GM19463 (cell line): ENCODE measurements at regions not wholly inside any gene's neighbourhood (a gene's known extent, or its start where the extent isn't known, plus 50 kb on each side); places are given as distances from the start of the nearest gene placed in this dataset.

Source experiments
- ATAC-seq: cut with Tn5 transposase; IDR thresholded peaks from one replicate; pipeline ENCODE4 v1.9.1; 2021; ENCODE audit warnings: mild to moderate bottlenecking, moderate library complexity; ENCODE audit not compliant: unreplicated experiment

- ATAC-seq: no peak
These were observed 98.4 kb upstream of the NCKAP5 start for GRCh38 chr2:133666621-133667020.

- no peak for ATAC-seq
These were observed 98.8 kb upstream of the NCKAP5 start for GRCh38 chr2:133667085-133667484.

- no peak for ATAC-seq
These were observed 99.7 kb upstream of the NCKAP5 start for GRCh38 chr2:133667968-133668367.

DNA sequence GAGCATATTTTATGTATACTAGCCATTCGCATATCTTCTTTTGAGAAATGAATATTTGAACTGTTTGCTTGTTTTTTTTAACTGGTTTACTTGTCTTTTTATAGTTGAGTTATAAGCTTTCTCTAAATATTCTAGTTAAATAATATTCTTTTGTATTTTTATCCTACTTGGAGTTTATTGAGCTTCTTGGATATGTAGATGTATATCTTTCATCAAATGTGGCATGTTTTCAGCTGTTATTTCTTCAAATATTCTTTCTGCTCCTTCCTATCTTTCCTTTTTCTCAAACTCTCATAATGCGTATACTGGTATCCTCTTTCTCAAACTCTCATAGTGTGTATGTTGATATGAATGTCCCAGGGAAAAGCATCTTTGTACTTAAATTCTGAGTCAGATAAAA, 100.3 kb upstream of the NCKAP5 start:
- no peak for ATAC-seq

DNA sequence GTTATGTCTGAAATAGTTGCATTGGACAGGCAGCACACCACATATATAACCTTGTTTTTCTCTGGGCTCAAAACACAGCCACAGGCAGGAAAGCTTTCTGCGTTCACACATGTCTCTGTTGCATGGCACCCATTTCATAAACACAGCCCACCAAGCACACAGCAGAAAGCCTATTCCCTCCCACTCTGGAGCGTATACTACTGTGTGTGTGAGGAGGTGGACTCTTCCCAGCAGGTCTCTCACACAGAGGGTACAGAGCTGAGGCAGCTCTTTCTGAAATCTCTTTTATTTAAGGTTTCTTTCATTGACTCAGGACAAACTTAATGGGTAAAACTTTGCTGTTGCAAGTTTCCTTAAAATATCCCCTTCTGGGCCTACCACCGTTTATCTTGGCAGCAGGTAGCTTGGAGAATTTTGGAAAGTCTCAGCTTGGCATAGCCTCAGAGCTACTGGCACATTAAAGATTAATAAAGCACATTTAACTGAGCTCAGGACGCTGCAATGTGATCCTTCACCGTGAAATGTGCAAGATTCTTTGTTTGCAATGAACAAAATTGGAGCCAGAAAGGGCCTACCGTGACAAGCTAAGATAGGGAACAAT, 105.1 kb upstream of the NCKAP5 start:
- ATAC-seq: no peak

GRCh38 chr2:133674066-133674432, 105.8 kb upstream of the NCKAP5 start:
- no peak for ATAC-seq

GRCh38 chr2:133674433-133675331, 106.4 kb upstream of the NCKAP5 start:
- ATAC-seq: no peak

DNA sequence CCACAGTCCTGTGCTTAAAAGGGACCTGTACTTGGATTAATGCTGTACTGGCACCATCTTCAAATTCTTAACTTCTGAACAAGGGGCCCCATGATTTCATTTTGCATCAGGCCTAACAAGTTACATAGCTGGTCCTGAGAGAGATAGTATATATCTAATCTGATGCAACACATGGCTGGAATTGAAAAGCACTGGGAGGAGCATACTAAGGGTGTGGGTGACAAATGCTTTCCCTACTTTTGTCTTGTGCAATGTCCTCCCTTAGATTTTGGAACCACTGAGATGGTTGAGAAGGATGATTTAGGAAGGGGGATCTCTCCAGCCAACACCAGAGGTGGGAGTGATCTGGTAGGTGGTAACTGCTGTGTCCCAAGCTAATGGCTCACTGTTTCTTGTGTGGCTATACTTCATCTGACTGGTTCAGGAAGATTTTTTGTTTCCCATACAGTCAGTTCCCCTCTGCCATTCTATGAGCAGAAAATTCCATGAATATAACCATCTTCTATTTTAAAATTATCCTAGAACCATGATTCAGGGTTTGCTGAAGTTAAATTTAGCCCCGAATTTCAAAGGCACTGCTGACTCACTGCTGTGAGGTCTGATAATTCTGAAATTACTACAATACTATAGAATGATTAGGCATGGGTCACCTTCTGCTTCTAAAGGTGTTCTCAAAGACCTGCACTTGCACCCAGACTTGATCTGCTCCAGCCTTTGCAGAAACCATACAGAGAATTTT, 108.3 kb upstream of the NCKAP5 start:
- ATAC-seq: no peak

GRCh38 chr2:133680343-133681049, 112.2 kb upstream of the NCKAP5 start:
- no peak for ATAC-seq

- no peak for ATAC-seq
These were observed 114.1 kb upstream of the NCKAP5 start for GRCh38 chr2:133682347-133682746.

GRCh38 chr2:133682906-133683305, 114.6 kb upstream of the NCKAP5 start:
- ATAC-seq: no peak

- no peak for ATAC-seq
These were observed 117.5 kb upstream of the NCKAP5 start for GRCh38 chr2:133685636-133686215.

DNA sequence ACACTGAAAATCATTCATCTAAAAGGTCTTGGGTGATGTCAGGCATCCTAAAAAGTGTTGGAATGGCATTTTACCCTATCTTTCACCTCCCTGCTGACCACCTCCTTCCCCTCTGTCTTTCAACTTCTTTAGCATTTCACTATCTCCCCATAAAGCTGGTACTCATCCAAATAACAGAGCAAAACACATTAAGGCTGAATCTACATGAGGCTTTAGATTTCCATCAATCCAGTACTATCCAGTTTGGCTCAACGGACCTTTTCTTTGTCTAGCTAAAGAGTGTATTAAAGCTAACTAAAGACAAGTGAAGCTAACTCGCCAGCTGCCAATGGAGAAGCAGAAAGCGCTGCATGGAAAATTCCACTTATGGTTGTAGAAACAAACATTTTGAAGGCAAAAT, 122.5 kb upstream of the NCKAP5 start:
- ATAC-seq: no peak

DNA sequence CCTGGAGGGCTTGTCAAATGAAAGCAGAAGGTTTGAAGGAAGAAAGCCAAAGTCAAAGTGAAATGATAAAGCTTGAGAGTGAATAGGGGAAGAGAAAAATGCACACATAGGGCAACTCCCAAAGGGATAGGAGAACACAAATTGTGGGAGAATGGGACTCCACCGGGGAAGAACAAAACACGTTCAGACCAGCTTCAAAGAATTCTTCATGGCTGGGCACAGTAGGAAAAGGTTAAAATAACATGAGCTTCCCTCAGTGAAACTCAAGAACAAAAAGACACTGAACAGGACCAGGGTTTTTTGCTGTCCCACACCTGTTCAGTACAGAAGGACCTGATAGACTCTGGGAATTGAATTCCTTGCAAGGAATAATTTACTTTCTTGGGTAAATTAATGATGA, 123.1 kb upstream of the NCKAP5 start:
- ATAC-seq: no peak

- no peak for ATAC-seq
These were observed 137.0 kb upstream of the NCKAP5 start for GRCh38 chr2:133705287-133705686.

DNA sequence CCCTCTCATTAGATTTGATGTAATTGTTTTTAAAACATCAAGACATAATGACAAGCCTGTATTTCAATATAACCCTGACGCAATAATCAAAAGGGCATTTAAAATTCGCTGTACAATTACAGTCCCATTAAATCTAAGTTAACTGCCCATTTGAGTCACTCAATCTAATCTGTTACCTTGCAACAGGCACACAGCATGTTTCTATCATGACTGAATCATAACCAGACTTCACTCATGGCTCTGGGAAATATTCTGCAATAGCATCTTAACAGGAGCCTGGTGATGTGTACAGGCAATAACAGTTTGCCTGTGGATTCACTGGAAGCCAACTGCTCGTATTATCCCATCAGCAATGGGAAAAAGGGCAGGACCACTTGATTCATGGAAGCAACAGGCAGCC, 142.3 kb upstream of the NCKAP5 start:
- no peak for ATAC-seq

DNA sequence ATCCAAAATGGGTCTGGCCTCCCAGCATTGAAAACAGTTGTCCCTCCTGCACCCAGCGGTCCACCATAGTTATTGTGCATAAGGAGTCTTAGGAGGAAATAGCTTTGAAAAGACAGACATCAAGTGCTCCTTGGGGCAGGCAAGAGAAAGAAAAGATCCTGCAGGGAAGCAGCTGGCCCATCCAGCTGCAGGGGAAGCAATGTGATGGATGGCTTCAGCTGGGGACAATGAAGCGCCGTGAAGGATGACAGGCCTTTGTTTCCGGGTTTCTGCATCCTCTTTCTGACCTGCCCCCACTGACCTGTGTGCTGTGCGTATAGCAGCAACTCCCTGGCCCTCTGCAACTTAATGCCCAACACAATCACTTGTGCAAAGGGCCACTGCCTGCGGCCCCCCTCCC, 142.9 kb upstream of the NCKAP5 start:
- ATAC-seq: no peak

GRCh38 chr2:133711806-133712205, 143.5 kb upstream of the NCKAP5 start:
- no peak for ATAC-seq

DNA sequence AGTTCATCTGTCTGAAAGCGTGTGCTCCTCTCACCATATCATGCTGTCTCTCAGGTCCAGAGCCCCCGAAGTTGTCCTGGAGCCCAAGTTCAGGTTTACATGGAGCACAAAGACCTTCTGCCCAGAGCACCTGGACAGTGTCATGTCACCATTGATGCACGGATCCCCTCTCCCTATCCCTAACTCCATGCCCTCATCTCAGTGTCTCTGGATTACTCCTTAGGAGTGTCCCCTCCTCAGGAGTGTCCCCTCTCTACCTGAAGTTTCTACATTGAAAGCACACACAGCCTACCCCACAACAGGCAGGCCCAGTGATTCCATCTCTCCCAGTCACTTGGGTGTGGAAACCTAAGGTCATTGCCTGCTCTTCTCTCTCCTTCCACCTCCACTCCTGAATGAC, 144.1 kb upstream of the NCKAP5 start:
- ATAC-seq: no peak

GRCh38 chr2:133713049-133713580, 144.9 kb upstream of the NCKAP5 start:
- no peak for ATAC-seq

DNA sequence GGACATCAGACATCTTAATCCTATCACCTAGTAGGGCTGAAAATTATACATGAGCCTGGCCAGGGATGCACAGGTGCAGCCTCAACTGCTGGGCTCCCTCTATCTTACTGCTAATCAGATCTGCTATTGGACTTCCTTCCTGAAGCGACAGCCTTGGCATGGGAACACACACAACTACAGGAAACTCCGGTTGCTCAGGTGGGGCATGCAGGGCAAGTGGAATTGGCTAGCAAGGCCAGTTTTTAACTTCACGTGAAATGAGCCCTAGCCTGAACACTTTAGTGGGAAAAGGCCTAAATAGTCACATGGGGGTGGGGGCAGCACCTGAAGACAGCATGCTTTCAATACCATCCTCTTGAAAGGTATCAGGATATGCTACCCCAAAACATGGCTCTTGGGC, 147.9 kb upstream of the NCKAP5 start:
- ATAC-seq: no peak
